Mesenchymal stem cell (in vitro differentiated cells and primary cell): ENCODE measurements at regions not wholly inside any gene's neighbourhood (a gene's known extent, or its start where the extent isn't known, plus 50 kb on each side); places are given as distances from the start of the nearest gene placed in this dataset.

Source experiments
- DNase-seq: peaks from one replicate; pipeline ENCODE4 v3.0.0-alpha.2; 2013
- H2AFZ ChIP-seq: one replicate; pipeline ENCODE4 v1.6.1; 2013; ENCODE audit warnings: low read depth, mild to moderate bottlenecking, control low read depth, inconsistent platforms, low read length, moderate library complexity
- H2AK5ac ChIP-seq: 2 replicates; pipeline ENCODE4 v1.6.1; 2013; ENCODE audit warnings: low read length, moderate library complexity, mild to moderate bottlenecking, inconsistent platforms; ENCODE audit not compliant: severe bottlenecking
- H2BK120ac ChIP-seq: one replicate; pipeline ENCODE4 v1.6.1; 2013; ENCODE audit warnings: low read depth, mild to moderate bottlenecking, inconsistent platforms, low read length, moderate library complexity
- H2BK12ac ChIP-seq, 2 experiments: one replicate each; pipeline ENCODE4 v1.6.1; 2013; ENCODE audit warnings: inconsistent platforms in 2 of 2, low read length in 2 of 2, mild to moderate bottlenecking in 2 of 2, moderate library complexity in 2 of 2, control low read depth in 1 of 2
- H2BK15ac ChIP-seq: one replicate; pipeline ENCODE4 v1.6.1; 2013; ENCODE audit warnings: mild to moderate bottlenecking, low read depth, inconsistent platforms; ENCODE audit not compliant: poor library complexity, severe bottlenecking
- H2BK5ac ChIP-seq: 2 replicates; pipeline ENCODE4 v1.6.1; 2013; ENCODE audit warnings: low read depth, mild to moderate bottlenecking, low read length, control low read depth, inconsistent platforms; ENCODE audit not compliant: poor library complexity, severe bottlenecking
- H3K14ac ChIP-seq, 2 experiments: one replicate each; pipeline ENCODE4 v1.6.1; 2013; ENCODE audit warnings: inconsistent platforms in 2 of 2, low read length in 2 of 2, control low read depth in 1 of 2, mild to moderate bottlenecking in 1 of 2, moderate library complexity in 1 of 2
- H3K18ac ChIP-seq, 2 experiments: one replicate each; pipeline ENCODE4 v1.6.1; 2013; ENCODE audit warnings: inconsistent platforms in 2 of 2, low read length in 2 of 2, control low read depth in 1 of 2, low read depth in 1 of 2, mild to moderate bottlenecking in 1 of 2
- H3K23ac ChIP-seq, 2 experiments: one replicate each; pipeline ENCODE4 v1.6.1; 2013; ENCODE audit warnings: inconsistent platforms in 2 of 2, low read length in 2 of 2, mild to moderate bottlenecking in 2 of 2, moderate library complexity in 2 of 2, control low read depth in 1 of 2
- H3K27ac ChIP-seq: 2 replicates; pipeline ENCODE4 v1.5.1; 2013; ENCODE audit warnings: mild to moderate bottlenecking, moderate library complexity, low read length, control low read depth, inconsistent platforms; ENCODE audit not compliant: poor library complexity, severe bottlenecking
- H3K27me3 ChIP-seq, 2 experiments: 2 replicates each; pipeline versions ENCODE4 v1.6.1 to v1.7.0; 2013; ENCODE audit warnings: low read length in 2 of 2, mild to moderate bottlenecking in 2 of 2, moderate library complexity in 2 of 2, control low read depth in 1 of 2, inconsistent platforms in 1 of 2; ENCODE audit not compliant: control insufficient read depth in 1 of 2, insufficient read depth in 1 of 2
- H3K36me3 ChIP-seq, 2 experiments: 2 replicates each; pipeline versions ENCODE4 v1.6.1 to v1.7.0; 2013; ENCODE audit warnings: low read length in 2 of 2, control low read depth in 1 of 2, inconsistent platforms in 1 of 2, low read depth in 1 of 2, mild to moderate bottlenecking in 1 of 2; ENCODE audit not compliant: insufficient read depth in 2 of 2, control insufficient read depth in 1 of 2
- H3K4ac ChIP-seq, 2 experiments: one replicate each; pipeline ENCODE4 v1.6.1; 2013; ENCODE audit warnings: inconsistent platforms in 2 of 2, low read length in 2 of 2, mild to moderate bottlenecking in 2 of 2, moderate library complexity in 2 of 2, control low read depth in 1 of 2, low read depth in 1 of 2
- H3K4me1 ChIP-seq: 2 replicates; pipeline ENCODE4 v1.6.1; 2013; ENCODE audit warnings: low read depth, low read length, control low read depth; ENCODE audit not compliant: control insufficient read depth, insufficient read depth
- H3K4me2 ChIP-seq: 2 replicates; pipeline ENCODE4 v1.6.1; 2013; ENCODE audit warnings: low read length, mild to moderate bottlenecking, inconsistent platforms; ENCODE audit not compliant: poor library complexity, severe bottlenecking
- H3K4me3 ChIP-seq, 2 experiments: 2 replicates each; pipeline versions ENCODE4 v1.5.1 to v1.7.0; 2013; ENCODE audit warnings: low read length in 2 of 2, mild to moderate bottlenecking in 2 of 2, control low read depth in 1 of 2, low read depth in 1 of 2; ENCODE audit not compliant: insufficient read depth in 1 of 2
- H3K79me1 ChIP-seq: replicated peaks from 2 replicates; pipeline ENCODE4 v1.6.1; 2013; ENCODE audit warnings: mild to moderate bottlenecking, control low read depth, low read length, inconsistent platforms; ENCODE audit not compliant: poor library complexity, severe bottlenecking
- H3K9ac ChIP-seq: 2 replicates; pipeline ENCODE4 v1.7.0; 2013; ENCODE audit warnings: mild to moderate bottlenecking, low read length, moderate library complexity
- H3K9me3 ChIP-seq: 2 replicates; pipeline ENCODE4 v1.7.0; 2013; ENCODE audit warnings: mild to moderate bottlenecking, low read length; ENCODE audit not compliant: control insufficient read depth
- H4K8ac ChIP-seq: one replicate; pipeline ENCODE4 v1.6.1; 2013; ENCODE audit warnings: inconsistent platforms, mild to moderate bottlenecking, low read length, moderate library complexity
- H4K91ac ChIP-seq: one replicate; pipeline ENCODE4 v1.6.1; 2013; ENCODE audit warnings: mild to moderate bottlenecking, low read length, inconsistent platforms
- WGBS: methylation state at CpG from one replicate; pipeline ENCODE4 v1.1.7; 2013; ENCODE audit warnings: mixed read lengths; 5-methylcytosine and 5-hydroxymethylcytosine counted together

DNA sequence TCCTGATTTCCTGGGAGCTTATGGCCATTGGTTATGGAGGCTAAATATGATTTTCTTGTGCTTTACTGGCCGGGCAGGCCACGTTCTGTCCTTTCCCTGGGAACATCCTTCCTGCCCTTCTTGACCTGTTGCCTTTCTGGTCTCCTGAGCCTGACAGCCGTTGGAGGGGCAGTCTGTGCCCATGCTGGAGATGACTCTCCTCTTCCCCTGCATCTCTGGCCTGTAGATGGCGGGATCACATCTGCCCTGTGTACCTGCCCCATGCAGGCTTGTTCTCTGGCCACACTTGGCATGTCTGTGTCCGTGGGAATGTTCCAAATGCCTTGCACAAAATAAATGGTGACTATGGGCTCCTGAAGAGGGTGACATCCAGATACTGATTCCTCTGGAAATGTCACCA lies 253.1 kb upstream of the IRX4 start:
- Histone ChIP-seq H3K4me3 (no peak overlapping the region), H2AFZ (no peak overlapping the region), H3K14ac (no peak overlapping the region), H3K23ac (no peak overlapping the region), H2BK120ac (no peak overlapping the region), H2AK5ac (no peak overlapping the region), H3K79me1 (no peaks in the 10 kb centered on the region), H3K9me3 (no peaks in the 10 kb centered on the region), H2BK15ac (no peak overlapping the region), H3K27ac (no peak overlapping the region), H3K4ac (no peak overlapping the region), H4K8ac (no peak overlapping the region), H3K9ac (no peak overlapping the region), H3K36me3 (no peaks in the 10 kb centered on the region), H2BK12ac (no peak overlapping the region), H2BK5ac (no peak overlapping the region), H4K91ac (no peak overlapping the region), H3K4me1 (peaks cover 9% of the 10 kb centered on the region), H3K18ac (no peak overlapping the region), H3K4me2 (no peak overlapping the region), H3K27me3 (peaks cover 0 to 4% of the 10 kb centered on the region in 2 experiments)
- WGBS, result 68% methylated on average over 5 of the region's 5 CpGs
- no peak for DNase-seq

DNA sequence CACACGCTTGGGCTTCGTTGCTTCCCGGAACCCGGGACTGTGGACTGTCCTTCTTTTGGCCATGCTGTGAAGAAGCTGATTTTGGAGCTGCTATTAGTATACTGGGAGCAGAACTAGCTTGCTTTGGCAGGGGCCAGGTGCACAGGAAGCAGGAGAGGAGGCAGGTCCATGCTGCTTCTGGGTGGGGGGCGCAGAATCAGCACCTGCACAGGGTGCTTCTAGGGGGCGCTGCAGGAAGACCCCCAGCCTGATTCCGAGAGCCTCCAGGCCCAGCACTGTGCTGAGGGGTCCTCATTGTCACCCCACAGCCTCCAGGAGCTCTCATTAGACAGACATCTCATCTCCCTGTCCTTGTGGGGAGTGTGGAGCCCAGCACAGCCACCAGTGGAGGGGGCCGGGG lies 252.6 kb upstream of the IRX4 start:
- no peaks in the 10 kb centered on the region for H3K9me3 ChIP-seq
- no peak overlapping the region for H2BK15ac ChIP-seq
- WGBS, result 68% methylated on average over 8 of the region's 8 CpGs
- no peak overlapping the region for H4K91ac ChIP-seq
- no peak overlapping the region for H3K4me2 ChIP-seq
- H3K18ac ChIP-seq, result no peak overlapping the region
- no peak overlapping the region for H3K4ac ChIP-seq
- no peak overlapping the region for H3K9ac ChIP-seq
- H3K27me3 ChIP-seq, result peaks cover 0 to 8% of the 10 kb centered on the region in 2 experiments
- H3K4me1 ChIP-seq, result peaks cover 9% of the 10 kb centered on the region
- H3K4me3 ChIP-seq, result no peak overlapping the region
- H2BK12ac ChIP-seq, result no peak overlapping the region
- no peak overlapping the region for H2AFZ ChIP-seq
- H2BK120ac ChIP-seq, result no peak overlapping the region
- H3K79me1 ChIP-seq, result no peaks in the 10 kb centered on the region
- no peaks in the 10 kb centered on the region for H3K36me3 ChIP-seq
- no peak overlapping the region for H3K23ac ChIP-seq
- H3K27ac ChIP-seq, result no peak overlapping the region
- no peak overlapping the region for H4K8ac ChIP-seq
- no peak overlapping the region for H2AK5ac ChIP-seq
- DNase-seq, result no peak
- no peak overlapping the region for H3K14ac ChIP-seq
- no peak overlapping the region for H2BK5ac ChIP-seq

DNA sequence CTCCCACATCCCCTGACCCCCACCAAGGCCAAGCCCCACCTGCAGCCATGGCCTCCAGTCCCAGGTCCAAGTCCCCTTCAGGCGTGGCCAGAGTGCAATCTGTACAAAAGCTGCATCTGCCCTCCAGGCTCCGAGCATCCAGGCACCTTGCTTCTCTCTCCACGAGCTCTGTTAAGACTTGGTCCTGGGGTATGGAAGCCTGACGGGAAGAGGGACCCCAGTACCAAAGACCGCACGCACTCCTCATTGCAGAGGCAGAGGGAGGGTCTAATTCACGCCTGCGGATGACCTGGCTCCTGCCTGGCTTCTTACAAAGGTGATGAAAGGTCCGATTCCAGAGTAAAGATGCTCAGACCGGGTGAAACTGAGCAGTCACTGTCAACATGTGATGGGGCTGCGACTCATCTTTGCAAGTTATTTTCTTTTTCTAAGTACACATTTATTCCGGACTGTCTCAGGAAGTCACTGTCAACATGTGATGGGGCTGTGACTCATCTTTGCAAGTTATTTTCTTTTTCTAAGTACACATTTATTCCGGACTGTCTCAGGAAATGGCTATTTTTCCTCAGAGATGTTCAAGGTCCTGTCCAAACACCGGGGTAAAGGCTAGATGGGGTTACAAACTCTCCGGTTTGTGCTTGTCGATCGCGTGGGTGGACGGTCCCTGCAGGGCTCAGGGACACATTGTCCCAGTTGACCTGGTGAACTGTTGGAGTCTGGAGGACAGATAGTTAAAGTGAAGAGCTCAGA lies 252.0 kb upstream of the IRX4 start:
- Histone ChIP-seq H4K91ac (no peak overlapping the region), H3K4me3 (no peak overlapping the region), H2AK5ac (no peak overlapping the region), H2BK5ac (no peak overlapping the region), H3K9me3 (no peaks in the 10 kb centered on the region), H2BK120ac (no peak overlapping the region), H3K27me3 (peaks cover 0 to 14% of the 10 kb centered on the region in 2 experiments), H2BK12ac (no peak overlapping the region), H3K9ac (no peak overlapping the region), H3K4me2 (no peak overlapping the region), H2AFZ (no peak overlapping the region), H3K14ac (no peak overlapping the region), H3K4ac (no peak overlapping the region), H4K8ac (no peak overlapping the region), H2BK15ac (no peak overlapping the region), H3K23ac (no peak overlapping the region), H3K4me1 (peaks cover 9% of the 10 kb centered on the region), H3K27ac (no peak overlapping the region), H3K18ac (no peak overlapping the region), H3K36me3 (no peaks in the 10 kb centered on the region), H3K79me1 (no peaks in the 10 kb centered on the region)
- DNase-seq, result no peak
- 51% methylated on average over 18 of the region's 19 CpGs for WGBS

DNA sequence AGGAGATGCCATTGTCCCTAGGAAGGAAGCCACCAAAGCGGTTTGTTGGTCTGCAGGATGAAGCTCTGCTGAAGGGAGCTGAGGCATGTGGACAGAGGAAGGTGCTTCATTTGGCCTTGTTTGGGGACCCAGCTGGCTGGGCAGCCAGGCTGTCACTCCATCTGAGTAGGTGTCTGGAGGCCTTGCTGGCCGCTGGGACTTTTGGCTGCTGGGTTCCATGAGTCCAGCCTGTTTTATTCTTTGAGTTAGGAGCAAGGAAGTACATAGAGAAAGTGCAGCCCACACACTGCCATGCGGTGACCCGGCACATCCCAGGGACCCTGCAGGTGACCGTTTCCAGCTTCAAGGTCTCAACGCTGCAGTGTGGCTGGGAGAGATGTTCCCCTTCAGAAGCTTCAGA lies 251.2 kb upstream of the IRX4 start:
- Histone ChIP-seq H4K8ac (no peak overlapping the region), H3K4me1 (peaks cover 9% of the 10 kb centered on the region), H3K4ac (no peak overlapping the region), H3K36me3 (no peaks in the 10 kb centered on the region), H3K4me2 (no peak overlapping the region), H3K18ac (no peak overlapping the region), H2AFZ (no peak overlapping the region), H2BK5ac (no peak overlapping the region), H3K27ac (no peak overlapping the region), H3K79me1 (no peaks in the 10 kb centered on the region), H2BK12ac (no peak overlapping the region), H3K14ac (no peak overlapping the region), H2BK15ac (no peak overlapping the region), H3K9ac (no peak overlapping the region), H2BK120ac (no peak overlapping the region), H4K91ac (no peak overlapping the region), H3K4me3 (no peak overlapping the region), H2AK5ac (no peak overlapping the region), H3K23ac (no peak overlapping the region), H3K27me3 (peaks cover 0 to 16% of the 10 kb centered on the region in 2 experiments), H3K9me3 (no peaks in the 10 kb centered on the region)
- DNase-seq, result no peak
- 91% methylated on average over 6 of the region's 6 CpGs for WGBS
